HG02938 (cell line): ENCODE measurements at regions not wholly inside any gene's neighbourhood (a gene's known extent, or its start where the extent isn't known, plus 50 kb on each side); places are given as distances from the start of the nearest gene placed in this dataset.
"Not testable (repeated sequence)": the region's sequence is repeated elsewhere in the genome, so short reads cannot be mapped to it uniquely, and the experiment has no call there.

Experiments
- ATAC-seq: cut with Tn5 transposase; IDR thresholded peaks from one replicate; pipeline ENCODE4 v1.9.1; 2021; ENCODE audit warnings: mild to moderate bottlenecking, moderate library complexity; ENCODE audit not compliant: unreplicated experiment

- ATAC-seq: no peak
These were observed 400.7 kb upstream of the RUNX1 start for GRCh38 chr21:35449846-35450245.

GRCh38 chr21:35448876-35449599 lies 399.9 kb upstream of the RUNX1 start:
- no peak for ATAC-seq

- no peak for ATAC-seq
These were observed 395.3 kb upstream of the RUNX1 start for GRCh38 chr21:35444391-35444790.

GRCh38 chr21:35441868-35442582 lies 392.9 kb upstream of the RUNX1 start:
- no peak for ATAC-seq

GRCh38 chr21:35438643-35439404 lies 389.7 kb upstream of the RUNX1 start:
- no peak for ATAC-seq

GRCh38 chr21:35437941-35438340 lies 388.8 kb upstream of the RUNX1 start:
- ATAC-seq: no peak

GRCh38 chr21:35436899-35437298 lies 387.8 kb upstream of the RUNX1 start:
- ATAC-seq: no peak

GRCh38 chr21:35432601-35433000 lies 383.5 kb upstream of the RUNX1 start:
- ATAC-seq: not testable (repeated sequence)

- no peak for ATAC-seq
These were observed 381.2 kb upstream of the RUNX1 start for GRCh38 chr21:35430260-35430659.

GRCh38 chr21:35428937-35429336 lies 379.8 kb upstream of the RUNX1 start:
- no peak for ATAC-seq

GRCh38 chr21:35428489-35428888 lies 379.4 kb upstream of the RUNX1 start:
- no peak for ATAC-seq

GRCh38 chr21:35428001-35428320 lies 378.9 kb upstream of the RUNX1 start:
- no peak for ATAC-seq

GRCh38 chr21:35427320-35428000 lies 378.4 kb upstream of the RUNX1 start:
- no peak for ATAC-seq

- ATAC-seq: no peak
These were observed 377.8 kb upstream of the RUNX1 start for GRCh38 chr21:35426897-35427296.

GRCh38 chr21:35426469-35426868 lies 377.4 kb upstream of the RUNX1 start:
- no peak for ATAC-seq

GRCh38 chr21:35424122-35424521 lies 375.0 kb upstream of the RUNX1 start:
- ATAC-seq: no peak

- no peak for ATAC-seq
These were observed 374.6 kb upstream of the RUNX1 start for GRCh38 chr21:35423709-35424108.

- no peak for ATAC-seq
These were observed 372.9 kb upstream of the RUNX1 start for GRCh38 chr21:35422011-35422410.

- ATAC-seq: no peak
These were observed 372.1 kb upstream of the RUNX1 start for GRCh38 chr21:35421221-35421620.

GRCh38 chr21:35420656-35421055 lies 371.6 kb upstream of the RUNX1 start:
- ATAC-seq: no peak

- no peak for ATAC-seq
These were observed 368.7 kb upstream of the RUNX1 start for GRCh38 chr21:35417762-35418161.
